GM18519 (cell line): ENCODE measurements at regions not wholly inside any gene's neighbourhood (a gene's known extent, or its start where the extent isn't known, plus 50 kb on each side); places are given as distances from the start of the nearest gene placed in this dataset.

ENCODE experiments used
- ATAC-seq: cut with Tn5 transposase; IDR thresholded peaks from one replicate; pipeline ENCODE4 v1.9.1; 2021; ENCODE audit warnings: mild to moderate bottlenecking, moderate library complexity; ENCODE audit not compliant: unreplicated experiment, low FRiP score

DNA sequence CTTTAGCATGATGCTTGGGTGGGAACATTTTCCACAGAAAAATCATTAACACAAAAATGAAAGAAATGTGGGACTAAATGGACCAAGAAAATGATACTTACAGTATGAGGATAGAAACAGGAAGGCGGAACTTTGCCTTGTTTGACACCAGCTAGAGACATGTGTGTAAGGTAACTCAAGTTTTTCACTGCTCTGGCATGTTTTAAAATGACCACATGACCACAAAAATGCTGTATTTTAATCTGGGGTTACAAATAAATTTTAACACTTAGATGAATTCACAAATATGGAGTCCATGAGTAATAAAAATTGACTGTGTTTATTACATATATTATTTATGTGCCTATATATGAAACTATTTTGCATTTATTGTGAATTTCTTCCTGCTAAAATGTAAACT lies 100.9 kb upstream of the PHYHIPL start:
- no peak for ATAC-seq

DNA sequence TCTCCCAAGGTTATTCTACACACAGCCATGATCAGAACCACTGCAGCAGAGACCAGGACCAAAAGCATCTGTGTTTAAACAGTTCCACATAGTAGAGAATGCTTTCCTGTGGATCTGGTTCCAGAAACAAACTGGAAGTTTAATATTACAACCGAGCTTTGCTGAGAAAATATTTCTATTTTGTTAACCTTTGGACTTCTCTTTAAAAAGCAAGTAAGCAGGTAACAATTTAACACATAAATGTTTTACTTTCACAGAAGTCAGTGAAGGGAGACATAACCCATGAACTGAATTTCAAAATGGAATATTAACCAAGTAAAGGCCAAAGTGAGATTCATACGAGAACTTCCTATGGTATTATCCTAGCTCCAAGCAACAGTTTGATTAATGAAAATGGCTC lies 98.6 kb upstream of the PHYHIPL start:
- ATAC-seq, result no peak

- no peak for ATAC-seq
Measured at GRCh38 chr10:59078978-59079377, 97.5 kb upstream of the PHYHIPL start.

DNA sequence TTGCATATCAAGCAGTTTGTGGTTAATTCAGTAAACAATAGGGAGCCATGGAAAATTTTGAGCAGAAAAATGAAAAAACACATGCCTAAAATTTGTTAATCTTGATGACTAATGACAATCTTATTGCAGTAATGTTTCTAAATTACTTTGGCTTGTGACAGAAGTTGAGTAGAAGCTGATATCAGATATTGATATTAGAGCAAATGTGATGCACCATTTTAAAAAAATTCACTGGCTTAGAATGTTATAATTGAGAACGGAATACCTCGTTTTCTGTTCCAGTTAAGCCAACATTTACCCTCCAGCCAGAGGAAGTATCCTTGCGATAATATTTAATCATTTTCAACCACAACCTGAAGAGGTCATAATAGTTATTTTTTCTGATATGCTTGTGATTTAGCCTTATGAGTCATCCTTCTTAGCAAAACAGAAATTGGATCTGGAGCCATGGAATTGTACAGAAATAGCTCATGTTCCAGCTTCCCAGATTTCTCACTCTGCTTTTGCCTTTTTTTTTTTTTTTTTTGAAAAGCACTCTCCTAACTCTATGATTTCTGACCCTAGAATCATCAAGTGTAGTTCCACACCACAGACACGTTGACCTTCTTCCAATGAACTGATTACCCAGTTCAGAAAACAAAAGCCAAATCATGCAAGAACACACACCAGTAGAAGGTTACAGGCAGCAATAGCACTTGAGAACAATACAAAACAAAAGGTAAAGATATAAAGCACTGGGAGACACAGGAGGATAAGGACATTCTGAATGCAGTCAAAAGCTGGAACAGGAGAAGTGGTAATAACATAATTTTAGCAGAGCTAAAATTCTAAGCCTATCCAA lies 96.8 kb upstream of the PHYHIPL start:
- no peak for ATAC-seq

GRCh38 chr10:59082249-59082648 lies 94.2 kb upstream of the PHYHIPL start:
- no peak for ATAC-seq

GRCh38 chr10:59085054-59085453 lies 91.4 kb upstream of the PHYHIPL start:
- no peak for ATAC-seq

DNA sequence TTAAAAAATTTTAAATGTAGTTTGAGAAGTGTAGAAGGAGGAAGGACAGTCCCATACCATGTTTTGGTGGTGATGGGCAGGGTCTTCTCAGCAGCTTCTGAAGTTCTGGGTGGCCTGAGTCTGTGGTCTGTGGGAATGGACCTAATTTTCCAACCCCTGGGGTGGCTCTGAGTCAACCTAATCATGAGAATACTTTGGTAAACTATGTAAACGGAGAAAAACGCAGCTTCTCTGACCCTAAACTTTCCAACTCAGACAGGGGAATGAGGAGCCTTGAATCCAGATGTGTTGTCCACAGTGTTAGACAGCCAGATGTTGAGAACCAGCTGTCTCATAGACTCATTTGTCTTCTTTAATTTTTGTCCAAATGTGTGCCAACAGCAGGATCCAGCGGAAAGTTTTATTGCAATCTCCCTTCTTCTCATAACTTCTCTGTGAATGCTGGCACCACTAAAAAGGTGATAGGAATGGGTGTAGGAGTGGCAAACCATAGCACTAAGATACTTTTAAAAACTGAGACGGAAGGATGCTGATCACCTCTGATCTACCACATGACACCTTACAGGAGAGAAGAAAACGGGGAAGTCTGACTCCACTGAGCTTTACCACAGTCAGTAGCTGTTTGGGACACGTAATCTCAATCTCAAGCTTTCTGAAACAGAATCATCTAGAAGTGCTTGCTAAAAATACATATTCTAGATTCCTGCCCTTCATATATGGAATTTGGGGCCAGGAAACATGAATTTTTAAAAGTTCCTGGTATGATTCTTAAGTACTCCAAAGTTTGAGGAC lies 90.5 kb upstream of the PHYHIPL start:
- ATAC-seq, result no peak

DNA sequence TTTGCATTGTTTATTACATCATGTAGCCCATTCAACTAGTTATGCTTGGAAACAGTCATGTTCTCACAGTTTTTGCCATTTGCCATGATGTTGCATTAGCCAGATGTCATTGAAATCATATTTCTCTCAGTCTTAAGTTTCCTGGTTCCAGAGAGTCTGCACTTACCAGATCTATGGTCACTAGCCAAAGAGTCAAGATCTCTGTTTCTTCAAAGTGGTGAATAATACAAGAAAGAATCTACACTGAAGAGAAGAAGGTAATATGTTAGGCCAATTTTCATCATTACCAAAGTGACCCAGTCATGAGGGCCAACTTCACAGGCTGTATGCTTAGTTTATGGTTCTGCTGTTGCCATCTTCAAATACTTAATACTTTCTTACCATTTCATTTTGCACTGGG lies 89.0 kb upstream of the PHYHIPL start:
- ATAC-seq, result no peak

DNA sequence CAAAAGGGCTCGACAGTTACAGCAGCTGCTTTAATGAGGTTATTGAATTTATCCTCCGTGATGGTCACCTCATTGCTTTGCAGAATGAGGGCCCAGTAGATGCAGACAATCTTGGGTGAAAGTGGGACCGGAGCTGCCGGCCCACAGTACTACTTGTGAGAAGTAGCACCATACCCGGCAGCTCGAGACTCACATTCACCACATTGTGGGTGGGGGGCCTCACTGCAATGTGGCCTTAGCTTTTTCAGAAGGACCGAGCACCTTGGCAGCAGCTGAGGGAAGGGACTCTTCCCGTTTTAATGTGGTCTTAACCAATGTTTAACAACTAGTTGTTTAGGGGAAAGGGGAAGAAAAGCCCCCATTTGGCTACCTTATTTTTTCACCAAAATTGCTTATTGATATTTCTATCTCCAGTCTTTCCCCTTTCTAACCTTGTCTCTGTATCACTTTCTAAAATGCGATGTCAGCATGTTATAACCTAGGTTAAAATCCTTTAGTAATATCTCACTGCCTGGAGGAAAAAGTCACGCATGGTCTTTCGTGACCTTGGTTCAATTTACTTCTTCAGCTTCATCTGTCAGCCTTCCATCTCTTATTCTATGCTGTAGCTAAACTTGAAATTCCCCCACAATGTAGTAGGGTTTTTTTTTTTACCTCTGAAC lies 87.4 kb upstream of the PHYHIPL start:
- ATAC-seq, result no peak

DNA sequence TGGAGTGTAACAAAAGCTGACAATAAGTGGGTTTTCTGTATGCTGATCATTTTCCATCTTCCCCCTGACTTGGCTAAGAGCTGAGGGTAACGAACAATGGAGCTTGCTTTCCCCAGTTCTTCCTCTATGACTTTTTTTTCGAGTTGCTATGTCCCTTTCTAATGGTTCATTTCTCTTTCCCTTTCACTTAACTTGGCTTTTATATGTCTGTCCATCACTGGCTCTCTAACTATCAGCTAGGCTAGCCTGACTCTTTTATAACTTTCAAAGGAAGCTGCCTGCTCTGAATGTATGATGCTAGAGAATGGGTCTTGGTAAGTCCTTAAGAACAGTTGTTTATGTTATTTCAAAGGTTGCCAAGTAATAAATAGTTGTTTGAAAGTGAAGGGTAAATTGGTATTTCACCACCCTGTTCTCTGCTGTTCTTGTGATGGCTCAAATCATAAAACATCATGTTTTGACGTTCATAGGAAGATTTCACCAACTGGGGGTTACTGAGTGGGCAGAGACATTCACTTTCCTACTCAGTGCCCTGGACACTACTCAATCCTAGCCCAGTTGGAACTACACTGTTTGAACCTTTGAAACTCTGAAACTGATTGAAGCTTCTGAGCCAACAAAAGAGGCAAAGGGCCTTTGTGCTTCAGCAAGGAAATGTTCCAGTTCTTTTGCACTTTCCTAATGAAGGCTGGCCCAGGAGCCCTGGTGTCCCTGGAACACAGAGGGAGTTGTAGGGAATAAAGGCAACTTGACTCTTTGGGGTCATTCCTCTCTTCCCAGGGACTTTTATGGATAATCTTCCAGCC lies 85.4 kb upstream of the PHYHIPL start:
- no peak for ATAC-seq

- ATAC-seq, result no peak
Measured at GRCh38 chr10:59093461-59093860, 83.0 kb upstream of the PHYHIPL start.

DNA sequence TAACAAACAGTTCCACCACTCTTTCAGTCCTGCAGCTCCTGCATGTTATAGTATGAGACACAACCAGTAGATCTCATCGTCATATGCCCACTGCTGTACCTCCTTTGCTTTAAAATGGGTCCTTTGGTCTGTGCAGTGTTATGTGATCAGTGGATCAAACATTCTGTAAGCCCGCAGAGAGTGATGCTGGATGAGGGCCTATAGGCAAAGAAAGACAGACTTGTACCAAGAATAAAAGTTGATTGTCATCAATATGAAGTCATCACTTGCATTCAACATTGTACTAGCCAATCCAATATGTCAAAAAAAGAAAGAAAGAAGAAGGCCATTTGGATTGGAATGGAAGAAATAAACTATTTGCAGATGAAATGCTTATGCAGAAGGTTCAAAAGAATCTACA lies 79.8 kb upstream of the PHYHIPL start:
- no peak for ATAC-seq

DNA sequence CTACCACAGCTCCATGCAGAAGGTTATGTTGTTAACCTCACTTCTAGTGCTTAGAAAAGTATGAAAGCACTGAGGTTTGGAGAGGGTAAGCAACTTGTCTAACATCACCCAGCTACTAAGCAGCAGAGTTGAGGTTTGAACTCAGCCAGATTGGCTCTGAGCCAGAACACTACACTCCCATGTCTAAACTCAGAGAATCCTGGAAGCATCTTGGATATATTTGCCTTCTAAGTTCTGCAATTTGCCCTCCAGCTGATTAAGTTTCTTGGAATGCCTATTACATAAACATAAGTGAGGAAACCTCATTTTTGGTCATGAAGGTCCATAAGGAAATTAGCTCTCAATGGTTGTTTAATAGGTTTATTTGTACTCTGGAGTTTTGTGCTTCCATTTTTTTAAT lies 78.1 kb upstream of the PHYHIPL start:
- no peak for ATAC-seq

DNA sequence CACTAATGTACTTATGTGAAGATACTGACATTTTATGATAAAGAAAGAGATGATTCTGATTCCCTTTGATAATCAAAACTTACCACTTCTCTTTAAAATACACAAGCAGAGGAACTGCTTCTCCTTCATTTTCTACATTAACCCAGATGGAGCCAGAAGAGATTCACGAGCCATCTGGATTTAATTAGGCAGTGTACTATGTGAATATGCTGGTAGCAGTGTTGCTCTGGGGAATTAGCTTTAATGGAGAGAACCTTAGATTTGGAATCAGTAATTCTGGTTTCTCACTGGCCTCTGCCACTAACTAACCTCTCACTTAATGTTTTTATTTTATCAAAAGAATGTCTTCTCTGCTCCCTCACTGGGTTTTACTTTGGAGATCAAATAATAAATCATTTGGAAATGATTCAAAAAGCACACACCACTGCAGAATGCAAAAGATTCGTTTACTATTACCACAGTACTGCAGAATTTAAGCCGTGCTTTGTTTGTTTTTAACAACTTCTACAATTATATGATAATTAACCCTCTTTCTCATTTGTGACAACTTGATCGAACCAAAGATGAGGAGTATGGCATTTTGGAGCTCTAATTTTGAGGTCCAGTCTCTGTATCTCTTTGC lies 77.5 kb upstream of the PHYHIPL start:
- ATAC-seq, result no peak

DNA sequence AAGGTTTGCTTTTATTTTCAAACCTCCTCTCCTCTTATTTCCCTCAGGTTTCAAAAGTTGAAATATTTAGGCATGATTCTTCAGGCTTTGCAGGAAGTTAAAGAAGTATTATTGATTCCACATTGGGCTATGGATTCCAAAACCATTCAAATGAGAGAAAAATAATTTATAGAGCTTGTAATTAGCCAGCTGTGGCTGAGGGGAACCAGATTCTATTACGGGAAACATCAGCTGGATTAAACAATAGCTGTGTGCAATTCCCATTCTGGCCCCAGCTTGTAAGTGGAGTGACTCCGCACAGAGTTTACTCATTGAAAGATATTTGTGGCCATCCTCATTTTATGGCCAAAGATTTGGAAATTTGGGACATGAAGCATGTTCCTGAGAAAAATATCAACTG lies 77.0 kb upstream of the PHYHIPL start:
- ATAC-seq, result no peak

- ATAC-seq, result no peak
Measured at GRCh38 chr10:59102394-59102793, 74.0 kb upstream of the PHYHIPL start.

- ATAC-seq, result no peak
Measured at GRCh38 chr10:59104186-59104585, 72.3 kb upstream of the PHYHIPL start.

DNA sequence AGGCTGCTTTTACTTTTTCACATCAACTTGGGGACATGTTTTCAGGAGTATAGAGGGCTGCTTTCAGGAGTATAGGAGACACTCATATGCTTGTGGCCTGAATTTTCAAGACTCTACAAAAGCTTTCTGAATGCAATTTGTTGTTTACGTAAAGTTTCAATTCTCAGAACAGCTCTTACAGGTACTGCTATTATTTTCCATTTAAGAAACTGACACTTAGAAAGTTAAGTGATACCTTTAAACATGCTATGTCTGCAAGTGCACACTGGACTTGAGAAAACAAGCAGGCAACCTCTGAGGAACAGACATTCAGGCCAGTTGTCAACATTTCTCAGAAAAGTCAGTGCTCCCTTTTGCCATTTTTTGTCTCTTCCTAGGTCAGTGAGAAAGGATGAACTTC lies 70.0 kb upstream of the PHYHIPL start:
- no peak for ATAC-seq

- ATAC-seq, result no peak
Measured at GRCh38 chr10:59107147-59107546, 69.3 kb upstream of the PHYHIPL start.

GRCh38 chr10:59108296-59108870 lies 68.1 kb upstream of the PHYHIPL start:
- no peak for ATAC-seq
